ENCODE measurements at regions not wholly inside any gene's neighbourhood (a gene's known extent, or its start where the extent isn't known, plus 50 kb on each side); places are given as distances from the start of the nearest gene placed in this dataset.

- H3K9me3 Mint-ChIP-seq, result peaks cover 17% of the 10 kb centered on the region
- peak overlapping the region; percentile 2 for H3K27ac Mint-ChIP-seq
- H3K4me3 Mint-ChIP-seq, result no peak overlapping the region
- TF ChIP-seq CTCF (IDR thresholded peaks at IDR 0.05; ENCODE audit: unreplicated experiment), result no peak
- peaks cover 9% of the 10 kb centered on the region for H3K36me3 Mint-ChIP-seq
- no peaks in the 10 kb centered on the region for H3K27me3 Mint-ChIP-seq (ENCODE audit: low read depth)
- H3K4me1 Mint-ChIP-seq, result peaks cover 41% of the 10 kb centered on the region
- DNase-seq (ENCODE audit: low spot score in 2 of 2, unreplicated experiment in 2 of 2), result no peak
Observed at GRCh38 chr10:24096281-24096680, 112.7 kb upstream of the KIAA1217 start.

GRCh38 chr10:24097751-24098207 is 111.2 kb upstream of the KIAA1217 start:
- Mint-ChIP-seq H3K9me3 (peaks cover 10% of the 10 kb centered on the region), H3K27me3 (ENCODE audit: low read depth) (no peaks in the 10 kb centered on the region), H3K36me3 (peaks cover 9% of the 10 kb centered on the region), H3K4me3 (no peak overlapping the region), H3K27ac (peak overlapping the region; percentile 95), H3K4me1 (peaks cover 32% of the 10 kb centered on the region)
- TF ChIP-seq CTCF (IDR thresholded peaks at IDR 0.05; ENCODE audit: unreplicated experiment), result no peak
- DNase-seq (ENCODE audit: low spot score in 2 of 2, unreplicated experiment in 2 of 2), result no peak

- DNase-seq (ENCODE audit: low spot score in 2 of 2, unreplicated experiment in 2 of 2), result no peak
- TF ChIP-seq CTCF (IDR thresholded peaks at IDR 0.05; ENCODE audit: unreplicated experiment), result no peak
- H3K27ac Mint-ChIP-seq, result no peak overlapping the region
- H3K27me3 Mint-ChIP-seq (ENCODE audit: low read depth), result no peaks in the 10 kb centered on the region
- no peak overlapping the region for H3K4me3 Mint-ChIP-seq
- peaks cover 1% of the 10 kb centered on the region for H3K36me3 Mint-ChIP-seq
- H3K4me1 Mint-ChIP-seq, result peaks cover 4% of the 10 kb centered on the region
- peaks cover 8% of the 10 kb centered on the region for H3K9me3 Mint-ChIP-seq
Observed at GRCh38 chr10:24104895-24105294, 104.0 kb upstream of the KIAA1217 start.

GRCh38 chr10:24113901-24114300 is 95.0 kb upstream of the KIAA1217 start:
- no peaks in the 10 kb centered on the region for H3K27me3 Mint-ChIP-seq (ENCODE audit: low read depth)
- DNase-seq (ENCODE audit: low spot score in 2 of 2, unreplicated experiment in 2 of 2), result no peak
- H3K4me3 Mint-ChIP-seq, result no peak overlapping the region
- H3K36me3 Mint-ChIP-seq, result no peaks in the 10 kb centered on the region
- no peaks in the 10 kb centered on the region for H3K9me3 Mint-ChIP-seq
- no peak for TF ChIP-seq CTCF (IDR thresholded peaks at IDR 0.05; ENCODE audit: unreplicated experiment)
- H3K4me1 Mint-ChIP-seq, result peaks cover 52% of the 10 kb centered on the region
- H3K27ac Mint-ChIP-seq, result peak overlapping the region; percentile 48

GRCh38 chr10:24114556-24114955 is 94.4 kb upstream of the KIAA1217 start:
- Mint-ChIP-seq H3K4me3 (no peak overlapping the region), H3K36me3 (no peaks in the 10 kb centered on the region), H3K9me3 (no peaks in the 10 kb centered on the region), H3K27ac (peak overlapping the region; percentile 72), H3K27me3 (ENCODE audit: low read depth) (no peaks in the 10 kb centered on the region), H3K4me1 (peaks cover 59% of the 10 kb centered on the region)
- no peak for DNase-seq (ENCODE audit: low spot score in 2 of 2, unreplicated experiment in 2 of 2)
- no peak for TF ChIP-seq CTCF (IDR thresholded peaks at IDR 0.05; ENCODE audit: unreplicated experiment)

GRCh38 chr10:24115403-24115802 is 93.5 kb upstream of the KIAA1217 start:
- H3K36me3 Mint-ChIP-seq, result no peaks in the 10 kb centered on the region
- H3K27ac Mint-ChIP-seq, result peak overlapping the region; percentile 14
- no peaks in the 10 kb centered on the region for H3K27me3 Mint-ChIP-seq (ENCODE audit: low read depth)
- H3K4me3 Mint-ChIP-seq, result no peak overlapping the region
- no peak for DNase-seq (ENCODE audit: low spot score in 2 of 2, unreplicated experiment in 2 of 2)
- H3K9me3 Mint-ChIP-seq, result no peaks in the 10 kb centered on the region
- TF ChIP-seq CTCF (IDR thresholded peaks at IDR 0.05; ENCODE audit: unreplicated experiment), result no peak
- peaks cover 64% of the 10 kb centered on the region for H3K4me1 Mint-ChIP-seq
